ENCODE measurements at regions not wholly inside any gene's neighbourhood (a gene's known extent, or its start where the extent isn't known, plus 50 kb on each side); places are given as distances from the start of the nearest gene placed in this dataset.
"Not testable (repeated sequence)": the region's sequence is repeated elsewhere in the genome, so short reads cannot be mapped to it uniquely, and the experiment has no call there.

- CTCF ChIA-PET: interaction anchor here (1.9 to 4.6 kb wide), 2 partner anchors 11 to 141 kb away, joined by 3 to 35 read pairs; no protein-coding TSS in a partner anchor
Measured at GRCh38 chr9:38171926-38172325, 102.9 kb upstream of the SHB start.

DNA sequence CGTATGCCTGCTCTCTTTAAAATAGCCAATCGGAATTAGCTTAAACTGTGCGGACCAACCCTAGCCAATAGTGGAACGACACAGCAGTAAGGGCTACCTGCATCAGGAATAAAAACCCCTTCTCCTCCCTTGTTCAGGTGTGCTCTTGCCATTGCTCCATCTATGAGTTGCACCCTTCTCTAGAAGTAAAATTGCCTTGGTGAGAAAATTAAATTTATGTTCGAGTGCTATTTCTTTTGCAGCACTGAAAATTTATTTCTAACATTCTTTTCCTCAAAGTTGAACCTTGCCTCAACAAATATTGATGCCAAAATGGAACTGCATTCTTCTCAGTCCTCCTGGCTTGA lies 102.5 kb upstream of the SHB start:
- ChIA-PET CTCF (interaction anchor here (4.6 kb wide), 1 partner anchor 11 kb away, joined by 35 read pairs; no protein-coding TSS in a partner anchor), POLR2A (interaction anchor here (0.6 kb wide), 1 partner anchor 48 kb away, joined by 3 read pairs; no protein-coding TSS in a partner anchor)
- Mint-ChIP-seq H3K27ac (no peak overlapping the region), H3K9me3 (peaks cover 21% of the 10 kb centered on the region), H3K36me3 (ENCODE audit: low read depth) (peaks cover 5% of the 10 kb centered on the region), H3K4me3 (no peak overlapping the region), H3K4me1 (ENCODE audit: low read depth) (no peaks in the 10 kb centered on the region), H3K27me3 (no peaks in the 10 kb centered on the region)
- ATAC-seq (no peak), DNase-seq (no peak)
- TF ChIP-seq CTCF (IDR thresholded peaks at IDR 0.05): no peak
- intact Hi-C loops (cut with micrococcal nuclease): no loop called here

More at GRCh38 chr9:38171926-38172325, 102.9 kb upstream of the SHB start:
- intact Hi-C loops (cut with micrococcal nuclease): no loop called here
- POLR2A ChIA-PET: interaction anchor here (0.6 kb wide), 1 partner anchor 47 kb away, joined by 3 read pairs; no protein-coding TSS in a partner anchor
- H3K36me3 Mint-ChIP-seq (ENCODE audit: low read depth): peaks cover 5% of the 10 kb centered on the region
- H3K27me3 Mint-ChIP-seq: no peaks in the 10 kb centered on the region
- ATAC-seq (no peak), DNase-seq (no peak)
- H3K4me3 Mint-ChIP-seq: no peak overlapping the region
- H3K9me3 Mint-ChIP-seq: peaks cover 21% of the 10 kb centered on the region
- TF ChIP-seq CTCF (IDR thresholded peaks at IDR 0.05): no peak
- H3K4me1 Mint-ChIP-seq (ENCODE audit: low read depth): no peaks in the 10 kb centered on the region
- no peak overlapping the region for H3K27ac Mint-ChIP-seq

- DNase-seq: peak; percentile 44
- ChIA-PET CTCF (interaction anchor here (1.2 to 4.6 kb wide), 2 partner anchors 11 to 16 kb away, joined by 3 to 35 read pairs; no protein-coding TSS in a partner anchor), POLR2A (interaction anchor here (0.6 kb wide), 1 partner anchor 48 kb away, joined by 3 read pairs; no protein-coding TSS in a partner anchor)
- H3K27ac Mint-ChIP-seq: peak overlapping the region; percentile 25
- H3K36me3 Mint-ChIP-seq (ENCODE audit: low read depth); intact Hi-C loops (cut with micrococcal nuclease); H3K4me1 Mint-ChIP-seq (ENCODE audit: low read depth); ATAC-seq; H3K27me3 Mint-ChIP-seq; H3K4me3 Mint-ChIP-seq: not testable (repeated sequence)
- peaks cover 21% of the 10 kb centered on the region for H3K9me3 Mint-ChIP-seq
Measured at GRCh38 chr9:38170763-38171537, 101.9 kb upstream of the SHB start.

GRCh38 chr9:38170155-38170554 lies 101.1 kb upstream of the SHB start:
- H3K4me3 Mint-ChIP-seq; DNase-seq; ATAC-seq; POLR2A ChIA-PET; H3K4me1 Mint-ChIP-seq (ENCODE audit: low read depth); H3K27me3 Mint-ChIP-seq; H3K36me3 Mint-ChIP-seq (ENCODE audit: low read depth); H3K27ac Mint-ChIP-seq; intact Hi-C loops (cut with micrococcal nuclease): not testable (repeated sequence)
- CTCF ChIA-PET: interaction anchor here (1.2 to 4.6 kb wide), 3 partner anchors 10 to 83 kb away, joined by 3 to 35 read pairs (median 3); no protein-coding TSS in a partner anchor
- H3K9me3 Mint-ChIP-seq: peaks cover 21% of the 10 kb centered on the region

DNA sequence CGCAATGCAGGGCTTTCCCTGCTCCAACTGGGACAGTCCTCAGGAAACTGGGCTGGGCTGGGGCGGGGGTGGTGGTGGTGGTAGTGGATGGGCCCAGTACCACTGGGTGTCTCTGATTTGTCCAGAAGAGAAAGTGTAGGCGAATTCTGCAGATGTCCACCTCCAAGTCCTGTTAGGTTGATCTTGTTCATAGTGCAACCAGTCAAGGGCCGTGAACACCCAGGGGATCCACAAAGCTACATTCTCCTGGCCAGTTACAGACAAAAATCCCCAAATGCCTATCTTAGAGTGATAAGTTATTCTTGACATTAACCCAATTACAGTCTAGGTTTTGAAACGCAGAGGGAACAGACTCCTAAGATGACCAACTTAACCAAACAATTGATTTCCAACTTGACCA lies 97.5 kb upstream of the SHB start:
- POLR2A ChIA-PET: no interaction called here

More for the DNA sequence above, 97.5 kb upstream of the SHB start:
- H3K27me3 Mint-ChIP-seq: no peaks in the 10 kb centered on the region
- no peak overlapping the region for H3K27ac Mint-ChIP-seq
- intact Hi-C loops (cut with micrococcal nuclease): loop anchor here (10.0 kb wide), 1 partner anchor 82 kb away; no protein-coding TSS in a partner anchor
- peaks cover 18% of the 10 kb centered on the region for H3K9me3 Mint-ChIP-seq
- no peak for TF ChIP-seq CTCF (IDR thresholded peaks at IDR 0.05)
- DNase-seq: no peak
- peaks cover 2% of the 10 kb centered on the region for H3K36me3 Mint-ChIP-seq (ENCODE audit: low read depth)
- H3K4me3 Mint-ChIP-seq: no peak overlapping the region
- CTCF ChIA-PET: no interaction called here
- H3K4me1 Mint-ChIP-seq (ENCODE audit: low read depth): peaks cover 2% of the 10 kb centered on the region
- ATAC-seq: no peak
